ACHN (cell line): ENCODE measurements at regions not wholly inside any gene's neighbourhood (a gene's known extent, or its start where the extent isn't known, plus 50 kb on each side); places are given as distances from the start of the nearest gene placed in this dataset.
"Not testable (repeated sequence)": the region's sequence is repeated elsewhere in the genome, so short reads cannot be mapped to it uniquely, and the experiment has no call there.

ENCODE experiments used
- DNase-seq: peaks from one replicate; pipeline ENCODE4 v3.0.0-alpha.2; 2015
- in situ Hi-C: cut with HindIII; loops from 2 replicates; pipeline ENCODE4 v1.10.0; 2017; ENCODE audit warnings: low sequenced_read_pairs, low pct_ligation_motif_present, low pct_unique_long_range_greater_than_20kb

DNA sequence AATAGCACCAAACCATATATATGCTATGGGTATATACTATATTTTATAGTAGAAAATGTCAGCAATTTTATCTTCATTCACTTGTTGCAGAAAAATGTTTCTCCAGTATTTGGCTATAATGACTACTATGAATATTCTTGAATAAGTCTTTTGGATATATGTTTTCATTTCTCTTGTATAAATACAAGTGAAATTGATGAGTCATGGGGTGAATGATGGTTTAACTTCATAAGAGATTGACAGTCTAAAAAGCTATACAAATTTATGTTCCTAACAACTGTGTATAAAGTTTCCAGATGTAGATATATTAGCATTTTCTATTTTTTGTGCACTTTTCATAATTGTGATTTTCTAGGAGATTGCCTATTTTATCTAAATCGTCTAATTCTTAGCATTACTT, 714.8 kb downstream of the TRHDE start:
- in situ Hi-C loops, result no loop called here
- no peak for DNase-seq

DNA sequence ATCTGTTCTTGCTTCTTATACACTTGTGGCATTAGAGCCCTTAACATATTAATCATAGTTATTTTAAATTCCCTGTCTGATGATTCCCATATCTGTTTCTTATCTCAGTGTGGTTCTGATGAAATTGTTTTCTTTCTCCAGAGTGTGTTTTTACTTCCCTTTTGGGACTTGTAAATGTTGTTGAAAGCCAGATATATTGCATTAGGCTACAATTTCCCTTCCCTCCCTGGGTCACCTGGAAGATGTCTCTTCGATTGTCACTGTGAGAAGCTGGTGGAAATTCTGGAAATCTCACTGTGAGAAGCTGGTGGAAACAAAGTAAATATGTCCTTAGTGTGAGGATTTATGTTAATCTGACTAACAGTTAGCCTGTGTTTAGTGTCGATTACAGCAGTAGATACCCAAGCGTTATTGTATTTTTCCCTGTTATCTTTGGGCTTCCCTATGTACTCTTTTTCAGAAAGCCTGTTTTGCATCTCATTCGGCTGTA, 717.3 kb downstream of the TRHDE start:
- in situ Hi-C loops, result no loop called here
- DNase-seq, result no peak

DNA sequence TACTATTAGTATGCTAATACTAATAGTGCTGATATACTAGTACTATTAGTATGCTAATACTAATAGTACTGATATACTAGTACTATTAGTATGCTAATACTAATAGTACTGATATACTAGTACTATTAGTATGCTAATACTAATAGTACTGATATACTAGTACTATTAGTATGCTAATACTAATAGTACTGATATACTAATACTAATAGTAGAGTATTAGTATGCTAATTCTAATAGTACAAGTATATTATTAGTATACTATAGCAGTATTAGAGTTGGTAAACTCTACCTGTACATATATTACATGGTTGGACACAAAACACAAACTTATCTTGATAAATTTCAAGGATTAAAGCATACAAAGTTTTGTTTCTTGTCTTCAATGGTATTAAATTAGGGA, 722.9 kb downstream of the TRHDE start:
- in situ Hi-C loops, DNase-seq: not testable (repeated sequence)

DNA sequence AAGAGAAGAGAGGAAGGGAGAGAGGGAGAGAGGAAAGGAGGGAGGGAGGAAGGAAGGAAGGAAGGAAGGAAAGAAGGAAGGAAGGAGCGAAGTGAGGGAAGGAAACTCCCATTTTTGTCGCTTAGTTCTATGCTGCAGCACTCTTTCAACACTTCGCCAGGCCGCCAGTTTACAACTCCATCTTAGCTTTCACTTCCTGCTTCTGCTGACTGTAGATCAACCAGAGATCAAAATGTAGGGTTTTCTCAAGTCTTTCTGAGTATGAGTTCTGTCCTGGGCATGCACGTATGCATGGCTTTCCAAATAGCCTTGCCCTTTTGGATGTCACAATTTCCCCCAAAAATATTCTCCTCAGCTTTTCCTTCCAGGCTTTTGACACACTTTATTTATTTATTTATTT, 723.4 kb downstream of the TRHDE start:
- DNase-seq, result no peak
- in situ Hi-C loops, result no loop called here

DNA sequence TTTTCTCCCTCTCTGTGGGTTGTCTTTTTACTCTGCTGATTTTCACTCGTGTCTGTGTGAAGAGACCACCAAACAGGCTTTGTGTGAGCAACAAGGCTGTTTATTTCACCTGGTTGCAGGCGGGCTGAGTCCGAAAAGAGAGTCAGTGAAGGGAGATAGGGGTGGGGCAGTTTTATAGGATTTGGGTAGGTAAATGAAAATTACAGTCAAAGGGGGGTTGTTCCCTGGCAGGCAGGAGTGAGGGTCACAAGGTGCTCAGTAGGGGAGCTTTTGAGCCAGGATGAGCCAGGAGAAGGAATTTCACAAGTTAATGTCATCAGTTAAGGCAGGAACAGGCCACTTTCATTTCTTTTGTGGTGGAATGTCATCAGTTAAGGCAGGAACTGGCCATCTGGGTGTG, 729.6 kb downstream of the TRHDE start:
- DNase-seq, in situ Hi-C loops: not testable (repeated sequence)

DNA sequence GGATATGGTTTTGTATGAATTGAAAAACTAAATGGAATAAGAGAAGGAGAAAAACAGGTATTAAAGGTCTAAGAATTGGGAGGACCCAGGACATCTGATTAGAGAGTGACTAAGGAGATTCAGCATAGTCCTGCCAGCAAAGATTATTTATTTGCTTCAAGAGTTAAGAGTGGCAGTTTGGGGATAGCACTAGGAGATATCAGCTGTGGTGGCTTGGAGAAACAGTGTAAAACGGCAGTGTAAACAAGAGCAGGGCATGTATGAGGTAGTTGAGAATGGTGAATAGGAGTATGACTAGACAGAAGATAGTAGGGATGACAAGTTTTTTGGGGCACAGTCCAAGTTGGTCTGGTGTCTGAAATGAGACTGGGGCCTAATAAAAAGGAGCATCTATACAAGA, 730.3 kb downstream of the TRHDE start:
- in situ Hi-C loops, DNase-seq: not testable (repeated sequence)

DNA sequence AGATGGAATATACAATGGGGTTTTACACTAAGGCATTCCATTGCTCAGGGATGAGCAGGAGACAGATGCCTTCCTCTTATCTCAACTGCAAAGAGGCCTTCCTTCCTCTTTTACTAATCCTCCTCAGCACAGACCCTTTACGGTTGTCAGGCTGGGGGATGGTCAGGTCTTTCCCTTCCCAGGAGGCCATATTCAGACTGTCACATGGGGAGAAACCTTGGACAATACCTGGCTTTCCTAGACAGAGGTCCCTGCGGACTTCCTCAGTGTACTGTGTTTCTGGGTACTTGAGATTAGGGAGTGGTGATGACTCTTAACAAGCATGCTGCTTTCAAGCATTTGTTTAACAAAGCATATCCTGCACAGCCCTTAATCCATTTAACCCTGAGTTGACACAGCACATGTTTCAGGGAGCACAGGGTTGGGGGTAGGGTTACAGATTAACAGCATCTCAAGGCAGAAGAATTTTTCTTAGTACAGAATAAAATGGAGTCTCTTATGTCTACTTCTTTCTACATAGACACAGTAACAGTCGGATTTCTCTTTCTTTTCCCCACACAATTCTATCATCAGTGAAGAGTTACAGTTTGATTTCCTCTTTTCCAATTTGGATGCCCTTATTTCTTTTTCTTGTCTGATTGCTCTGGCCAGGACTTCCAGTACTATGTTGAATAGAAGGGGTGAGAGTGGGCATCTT, 737.1 kb downstream of the TRHDE start:
- in situ Hi-C loops, result not testable (repeated sequence)

DNA sequence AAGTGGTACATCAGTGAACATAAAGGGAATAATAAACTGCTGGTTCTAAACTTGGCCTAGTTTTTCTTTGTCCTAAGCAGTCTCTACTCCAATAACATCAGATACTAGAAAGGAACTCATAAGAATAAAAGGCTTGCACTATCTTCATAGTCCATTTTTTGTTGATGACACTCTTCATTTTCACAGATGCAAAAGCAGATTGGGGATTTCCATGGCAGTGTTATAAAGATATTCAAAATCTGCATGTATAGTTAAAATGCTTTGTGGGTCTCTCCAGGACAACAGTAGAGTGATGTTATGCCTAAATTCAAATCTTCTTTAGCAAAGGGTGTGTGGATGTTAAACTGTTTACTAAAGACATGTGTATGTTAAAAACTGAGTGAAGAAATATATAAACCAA, 745.8 kb downstream of the TRHDE start:
- DNase-seq, result no peak
- in situ Hi-C loops, result no loop called here

More for the DNA sequence above, 737.1 kb downstream of the TRHDE start:
- not testable (repeated sequence) for DNase-seq

DNA sequence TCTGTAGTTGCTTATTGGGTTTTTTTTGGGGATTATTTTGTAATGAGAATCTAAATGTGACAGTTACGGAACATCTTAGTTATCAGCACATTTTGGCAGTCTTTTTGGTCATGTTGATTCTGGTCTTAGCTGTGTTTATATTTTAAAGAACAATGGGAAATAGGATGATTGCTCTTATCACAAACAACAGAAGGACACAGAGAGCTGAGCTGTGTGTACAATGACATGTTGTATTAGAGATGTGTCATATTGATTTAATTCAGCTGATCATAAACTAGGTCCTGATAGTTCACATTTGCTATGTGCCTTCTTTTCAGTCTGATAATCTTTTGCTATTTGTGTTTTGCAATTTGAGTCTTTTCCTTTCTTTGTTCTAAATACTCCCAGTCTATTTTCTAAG, 781.7 kb downstream of the TRHDE start:
- in situ Hi-C loops, result no loop called here
- DNase-seq, result no peak

DNA sequence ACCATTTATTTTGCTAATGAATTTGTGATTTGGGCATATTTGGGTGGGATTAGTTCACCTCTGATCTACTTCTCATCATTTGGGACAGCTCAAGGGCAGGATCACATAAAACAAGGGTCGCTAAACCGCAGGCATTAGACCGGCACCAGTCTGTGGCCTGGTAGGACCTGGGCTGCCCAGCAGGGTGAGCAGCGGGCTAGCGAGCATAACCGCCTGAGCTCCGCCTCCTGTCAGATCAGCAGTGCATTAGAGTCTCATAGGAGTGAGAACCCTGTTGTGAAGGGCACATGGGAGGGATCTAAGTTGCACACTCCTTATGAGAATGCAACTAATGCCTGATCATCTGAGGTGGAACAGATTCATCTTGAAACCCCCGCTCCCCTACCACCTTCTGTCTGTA, 785.3 kb downstream of the TRHDE start:
- in situ Hi-C loops, result no loop called here
- no peak for DNase-seq

DNA sequence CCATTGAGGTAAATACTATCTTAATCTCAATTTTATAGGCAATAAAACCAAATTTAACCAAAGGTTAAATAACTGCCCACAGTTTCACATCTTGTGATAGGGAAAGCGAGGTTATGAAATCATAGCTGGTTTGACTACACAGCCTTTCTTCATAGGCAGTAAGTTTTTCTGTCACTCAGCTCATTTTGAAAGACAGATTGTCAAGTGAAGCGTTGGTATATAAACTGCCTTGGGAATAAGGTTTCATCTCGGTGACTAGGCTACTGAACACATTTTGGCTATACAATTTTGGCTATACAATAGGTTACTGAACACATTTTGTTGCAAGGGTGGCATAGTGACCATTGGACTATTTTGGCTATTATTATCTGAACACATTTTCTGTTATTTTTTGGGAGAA, 793.7 kb downstream of the TRHDE start:
- no peak for DNase-seq
- in situ Hi-C loops, result no loop called here

DNA sequence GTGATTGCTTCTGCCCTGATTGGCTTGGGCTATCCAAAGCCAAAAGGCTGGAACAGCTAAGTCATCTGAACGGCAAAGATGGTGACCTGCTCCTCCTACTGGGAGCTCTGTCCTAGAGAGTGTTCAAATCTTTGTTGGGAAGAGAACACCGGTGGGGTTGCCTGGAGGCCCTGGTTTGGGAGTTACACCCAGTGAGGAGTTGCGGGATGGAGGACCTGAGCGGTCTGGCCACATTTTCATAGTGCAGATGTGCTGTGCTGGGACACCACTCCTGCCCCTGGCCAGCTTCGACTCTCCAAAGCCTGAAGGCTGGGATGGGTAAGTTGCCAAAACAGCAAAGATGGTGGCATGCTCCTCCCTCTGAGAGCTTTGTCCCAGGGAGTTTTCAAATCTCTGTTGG, 795.4 kb downstream of the TRHDE start:
- DNase-seq, result no peak
- in situ Hi-C loops, result no loop called here

DNA sequence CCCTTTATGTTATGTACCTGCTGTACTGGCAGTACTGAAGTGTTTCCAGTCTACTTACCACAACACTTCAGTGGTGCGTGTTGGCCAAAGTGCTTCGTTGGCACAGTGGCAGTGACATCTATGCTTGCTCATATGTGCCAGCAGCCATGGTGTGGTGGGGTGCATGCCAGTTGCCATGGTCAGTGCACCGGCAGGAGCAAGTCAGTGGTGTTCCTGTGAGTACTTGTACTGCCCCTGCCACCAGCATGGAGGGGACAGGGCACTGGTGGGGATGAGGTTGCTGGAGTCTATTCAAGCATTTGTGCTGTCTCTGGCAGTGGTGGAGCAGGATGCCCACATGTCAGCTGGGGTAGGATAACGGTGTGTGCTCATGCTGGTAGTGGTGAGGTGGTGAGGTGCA, 800.0 kb downstream of the TRHDE start:
- no peak for DNase-seq
- in situ Hi-C loops, result no loop called here

DNA sequence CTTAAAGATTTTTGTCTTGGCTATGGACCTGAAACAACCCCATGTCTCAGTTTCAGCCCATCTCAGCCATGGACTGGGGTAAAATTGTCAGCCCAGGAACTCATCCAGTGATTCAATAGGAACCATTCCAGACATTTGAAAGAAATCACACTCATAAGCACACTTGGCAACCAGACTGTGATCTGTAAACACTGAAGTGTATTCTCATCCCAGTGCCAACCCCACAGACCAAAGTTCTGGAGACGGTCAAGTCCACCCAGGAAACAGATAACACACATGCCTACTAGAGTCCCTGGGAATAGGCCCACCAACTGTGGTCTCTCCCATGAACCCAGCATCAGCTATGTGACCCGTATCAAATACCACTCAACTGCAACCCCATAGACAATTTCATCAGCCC, 804.6 kb downstream of the TRHDE start:
- no peak for DNase-seq
- in situ Hi-C loops, result no loop called here

DNA sequence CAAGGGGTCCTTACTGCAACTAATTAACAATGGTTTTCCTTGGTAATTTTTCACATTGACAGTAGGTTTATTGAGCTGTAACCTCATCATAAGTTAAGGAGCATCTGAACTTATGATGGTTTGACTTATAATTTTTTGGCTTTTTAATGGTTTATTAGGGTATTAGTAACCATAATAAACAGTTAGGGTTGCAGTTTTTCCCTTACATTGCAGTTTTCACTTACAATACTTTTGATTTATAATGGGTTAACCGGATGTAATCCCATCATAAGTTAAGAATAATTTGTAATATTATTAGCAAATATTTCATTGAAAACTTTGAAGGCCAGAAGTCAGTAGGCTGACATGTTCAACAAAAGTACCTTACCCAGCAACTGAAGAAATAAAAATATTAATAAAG, 811.6 kb downstream of the TRHDE start:
- in situ Hi-C loops, result no loop called here
- DNase-seq, result no peak

DNA sequence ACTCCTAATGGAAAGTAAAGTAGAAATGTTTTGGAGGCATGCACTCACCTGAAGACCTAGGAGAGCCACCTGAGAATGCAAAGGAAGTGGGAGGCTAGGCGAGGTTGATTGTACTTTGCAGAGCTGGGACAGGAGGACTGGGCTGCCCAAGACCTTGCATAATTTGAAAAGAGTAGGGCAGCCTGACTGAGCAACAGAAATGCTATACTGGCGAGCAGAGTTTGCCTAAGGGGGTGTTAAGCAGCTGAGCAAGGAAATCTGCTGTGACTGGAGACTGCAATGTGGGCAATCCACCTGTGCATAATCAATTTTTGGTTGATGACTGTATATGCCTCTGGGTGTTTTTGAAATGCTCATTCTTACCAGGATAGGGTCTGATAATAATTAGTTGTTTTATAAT, 834.1 kb downstream of the TRHDE start:
- in situ Hi-C loops, result no loop called here
- DNase-seq, result no peak

DNA sequence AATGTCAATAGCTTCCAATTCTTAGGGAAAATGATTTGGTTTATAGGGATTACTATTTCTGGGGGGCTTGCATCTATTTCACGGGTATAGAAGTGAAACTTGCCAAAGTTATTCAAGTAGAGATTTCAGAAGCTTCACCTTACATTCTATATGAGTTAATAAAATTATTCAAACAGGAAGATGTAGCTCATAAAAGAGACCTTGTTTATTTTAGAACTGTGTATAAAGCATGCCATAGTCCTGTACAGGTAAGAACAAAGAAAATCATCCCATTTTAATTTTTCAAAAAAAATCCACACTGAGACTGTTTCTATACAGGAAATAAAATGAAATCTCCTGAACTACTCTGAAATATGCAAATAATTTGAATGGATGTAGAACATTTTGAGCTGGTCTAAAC, 834.7 kb downstream of the TRHDE start:
- DNase-seq, result no peak
- in situ Hi-C loops, result no loop called here

DNA sequence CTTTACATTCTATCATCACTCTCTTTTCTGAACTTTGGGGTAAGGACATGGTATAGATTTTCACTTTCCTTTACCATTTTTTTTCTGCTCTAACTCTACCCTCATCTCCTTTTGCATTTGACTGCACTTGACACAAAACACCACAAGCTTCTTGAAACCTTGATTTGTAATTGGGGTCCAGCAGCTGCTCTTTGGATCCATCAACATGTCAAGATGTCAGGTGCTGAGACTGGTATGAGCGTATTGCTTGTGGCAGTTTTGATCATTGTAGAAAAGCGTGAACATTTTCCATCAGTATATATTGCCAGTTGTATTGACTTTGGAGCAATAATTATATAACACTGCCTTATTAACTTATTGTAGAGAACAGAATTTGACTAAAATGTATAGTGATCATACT, 838.6 kb downstream of the TRHDE start:
- no peak for DNase-seq
- in situ Hi-C loops, result no loop called here

DNA sequence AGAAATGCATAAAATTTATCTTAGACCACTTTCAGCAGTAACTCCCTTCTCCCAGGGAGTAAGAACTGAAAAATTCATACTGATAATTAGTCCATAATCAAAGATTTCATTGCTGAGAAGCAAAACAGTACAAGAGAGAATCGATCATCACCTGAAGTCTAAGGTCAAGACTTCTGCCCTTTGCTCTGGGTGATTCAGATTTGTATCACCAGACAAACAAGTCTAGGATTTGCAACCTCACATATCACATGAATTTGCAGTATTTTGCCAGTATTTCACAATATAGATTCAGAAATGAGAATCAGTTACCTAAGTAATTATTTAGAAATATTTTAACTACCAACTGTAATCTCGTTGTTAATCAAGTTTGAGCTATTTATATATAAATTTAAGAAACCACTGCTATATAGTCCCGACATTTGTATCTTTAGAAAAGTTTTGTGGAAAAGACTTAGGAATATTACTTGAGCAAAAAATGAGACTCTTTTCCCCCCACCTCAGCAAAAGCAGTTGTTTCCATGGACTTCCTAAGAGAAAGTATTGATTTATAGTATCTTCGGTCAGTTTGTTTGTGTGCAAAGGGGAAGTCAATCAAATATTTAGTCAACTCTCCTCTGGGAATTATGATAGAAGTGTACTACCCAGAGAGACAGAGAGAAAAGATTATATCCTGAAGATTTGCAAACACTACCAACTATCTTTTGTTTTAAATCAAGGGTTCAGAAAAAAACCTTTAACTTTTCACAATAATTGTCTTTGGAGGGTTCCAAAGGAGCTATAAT, 840.1 kb downstream of the TRHDE start:
- in situ Hi-C loops, result no loop called here
- no peak for DNase-seq

DNA sequence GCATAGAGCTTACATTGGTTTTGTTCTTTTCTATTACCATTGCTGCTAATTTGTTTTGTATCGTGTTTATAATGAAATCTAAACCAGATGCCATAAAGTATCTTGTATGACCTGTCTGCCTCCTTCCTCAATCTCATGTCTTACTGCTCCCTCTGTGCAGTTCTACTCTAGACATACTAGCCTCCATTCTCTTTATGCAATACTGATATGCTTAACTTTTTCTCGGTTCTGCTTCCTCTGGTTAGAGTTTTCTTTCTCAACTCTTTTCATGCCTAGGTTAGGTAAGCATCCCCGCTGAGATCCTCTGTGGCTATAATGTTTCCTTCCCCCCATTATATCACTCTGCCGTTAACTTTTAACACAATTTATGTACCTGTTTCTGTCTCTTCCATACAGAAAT, 852.3 kb downstream of the TRHDE start:
- no peak for DNase-seq
- in situ Hi-C loops, result no loop called here
